ENCODE measurements at regions not wholly inside any gene's neighbourhood (a gene's known extent, or its start where the extent isn't known, plus 50 kb on each side); places are given as distances from the start of the nearest gene placed in this dataset.
A peak's percentile ranks its signal among the peaks of the same experiment; 100 is the strongest.

DNA sequence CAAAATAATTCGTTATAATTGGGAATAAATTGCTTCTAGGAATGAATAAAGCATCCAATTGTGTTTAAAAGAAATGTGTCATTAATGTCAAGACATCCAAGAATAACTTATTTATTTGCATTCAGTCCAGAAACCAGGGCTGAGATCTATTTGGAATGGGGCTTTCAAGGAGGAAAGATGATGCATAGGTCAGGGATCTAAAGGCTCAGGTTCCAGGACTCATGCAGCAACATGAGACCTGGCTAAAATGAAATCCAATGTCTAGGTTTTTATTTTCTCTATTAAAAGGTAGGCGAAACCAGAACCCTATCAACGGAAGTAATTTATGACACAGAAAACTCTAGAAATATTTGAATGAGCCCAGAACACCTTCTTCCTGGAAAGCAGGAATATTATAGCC, 376.8 kb downstream of the SEC16B start:
- CTCF ChIA-PET: no interaction called here
- no peak overlapping the region for H3K4me3 ChIP-seq (ENCODE audit: low read depth, low read length)
- no peaks in the 10 kb centered on the region for H3K27me3 ChIP-seq (ENCODE audit: control insufficient read depth, insufficient read depth, low read length)
- POLR2A ChIA-PET: no interaction called here
- no peaks in the 10 kb centered on the region for H3K36me3 ChIP-seq (ENCODE audit: control insufficient read depth, insufficient read depth, low read length)
- TF ChIP-seq, protein P1, sequence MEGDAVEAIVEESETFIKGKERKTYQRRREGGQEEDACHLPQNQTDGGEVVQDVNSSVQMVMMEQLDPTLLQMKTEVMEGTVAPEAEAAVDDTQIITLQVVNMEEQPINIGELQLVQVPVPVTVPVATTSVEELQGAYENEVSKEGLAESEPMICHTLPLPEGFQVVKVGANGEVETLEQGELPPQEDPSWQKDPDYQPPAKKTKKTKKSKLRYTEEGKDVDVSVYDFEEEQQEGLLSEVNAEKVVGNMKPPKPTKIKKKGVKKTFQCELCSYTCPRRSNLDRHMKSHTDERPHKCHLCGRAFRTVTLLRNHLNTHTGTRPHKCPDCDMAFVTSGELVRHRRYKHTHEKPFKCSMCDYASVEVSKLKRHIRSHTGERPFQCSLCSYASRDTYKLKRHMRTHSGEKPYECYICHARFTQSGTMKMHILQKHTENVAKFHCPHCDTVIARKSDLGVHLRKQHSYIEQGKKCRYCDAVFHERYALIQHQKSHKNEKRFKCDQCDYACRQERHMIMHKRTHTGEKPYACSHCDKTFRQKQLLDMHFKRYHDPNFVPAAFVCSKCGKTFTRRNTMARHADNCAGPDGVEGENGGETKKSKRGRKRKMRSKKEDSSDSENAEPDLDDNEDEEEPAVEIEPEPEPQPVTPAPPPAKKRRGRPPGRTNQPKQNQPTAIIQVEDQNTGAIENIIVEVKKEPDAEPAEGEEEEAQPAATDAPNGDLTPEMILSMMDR (IDR thresholded peaks at IDR 0.05; ENCODE audit: insufficient read depth, low read depth, low read length): no peak
- no peak for DNase-seq (ENCODE audit: low read depth)

DNA sequence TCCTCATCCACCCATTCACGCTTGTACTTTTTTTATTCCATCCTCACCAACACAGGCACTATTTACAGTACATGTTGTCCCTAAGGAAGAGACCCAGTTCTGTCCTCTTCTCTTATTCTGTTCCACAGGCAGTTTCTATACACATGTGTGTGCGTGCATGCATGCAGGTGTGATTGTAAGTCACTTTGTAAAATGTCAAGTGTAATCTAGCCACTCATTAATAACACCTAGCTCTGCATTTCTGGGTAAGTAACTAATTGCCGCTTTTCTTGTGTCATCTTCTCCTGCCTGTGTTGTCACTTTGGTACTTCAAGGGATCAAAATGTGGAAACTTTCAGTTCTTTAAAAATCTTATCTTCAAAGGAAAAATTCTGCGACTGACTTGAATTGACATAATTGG, 377.2 kb downstream of the SEC16B start:
- ChIA-PET CTCF (no interaction called here), POLR2A (no interaction called here)
- H3K4me3 ChIP-seq (ENCODE audit: low read depth, low read length): no peak overlapping the region
- DNase-seq (ENCODE audit: low read depth): no peak
- no peaks in the 10 kb centered on the region for H3K27me3 ChIP-seq (ENCODE audit: control insufficient read depth, insufficient read depth, low read length)
- TF ChIP-seq, protein P1 (IDR thresholded peaks at IDR 0.05; ENCODE audit: insufficient read depth, low read depth, low read length): no peak
- H3K36me3 ChIP-seq (ENCODE audit: control insufficient read depth, insufficient read depth, low read length): no peaks in the 10 kb centered on the region

DNA sequence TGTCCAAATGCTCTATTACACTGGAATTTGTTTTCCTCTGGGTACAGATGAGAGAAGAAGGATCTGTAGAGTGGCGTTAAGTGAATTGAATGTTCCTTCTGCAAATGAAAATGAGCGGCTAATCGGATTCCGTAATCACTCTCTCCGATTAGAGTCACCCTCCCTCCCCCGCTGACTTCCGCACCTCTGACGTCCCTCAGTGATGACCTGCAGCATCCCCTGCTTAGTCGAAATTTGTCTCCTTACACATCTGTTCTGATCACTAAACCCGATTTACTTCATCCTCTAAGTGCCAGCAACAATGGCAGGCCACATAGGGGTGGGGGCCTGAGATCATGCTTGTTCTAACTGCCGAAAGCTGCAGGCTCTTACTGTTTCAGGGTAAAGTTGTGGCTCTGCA, 378.7 kb downstream of the SEC16B start:
- Histone ChIP-seq H3K27me3 (ENCODE audit: control insufficient read depth, insufficient read depth, low read length) (no peaks in the 10 kb centered on the region), H3K4me3 (ENCODE audit: low read depth, low read length) (no peak overlapping the region), H3K36me3 (ENCODE audit: control insufficient read depth, insufficient read depth, low read length) (no peaks in the 10 kb centered on the region)
- no peak for DNase-seq (ENCODE audit: low read depth)
- TF ChIP-seq, protein P1 (IDR thresholded peaks at IDR 0.05; ENCODE audit: insufficient read depth, low read depth, low read length): no peak
- CTCF ChIA-PET: no interaction called here
- POLR2A ChIA-PET: no interaction called here

DNA sequence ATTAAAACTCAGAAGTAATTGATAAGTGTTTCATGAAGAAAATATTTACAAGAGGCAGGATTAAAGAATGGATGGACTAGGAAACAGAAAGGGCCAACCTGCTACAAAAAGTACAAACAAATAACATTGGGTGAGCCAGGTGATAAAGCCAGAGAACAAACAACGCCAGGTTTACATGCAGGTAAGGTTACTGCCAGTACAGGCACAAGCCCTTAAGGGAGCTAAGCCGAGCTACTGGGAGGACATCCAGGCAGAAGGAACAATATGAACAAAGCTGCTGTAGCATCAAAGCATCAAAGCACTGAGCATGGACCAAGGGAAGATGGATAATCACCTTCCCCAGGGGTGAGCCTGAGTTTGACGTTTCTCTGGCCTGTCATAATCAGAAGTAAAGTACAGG, 380.7 kb downstream of the SEC16B start:
- Histone ChIP-seq H3K27me3 (ENCODE audit: control insufficient read depth, insufficient read depth, low read length) (no peaks in the 10 kb centered on the region), H3K4me3 (ENCODE audit: low read depth, low read length) (no peak overlapping the region), H3K36me3 (ENCODE audit: control insufficient read depth, insufficient read depth, low read length) (no peaks in the 10 kb centered on the region)
- DNase-seq (ENCODE audit: low read depth): no peak
- TF ChIP-seq, protein P1 (IDR thresholded peaks at IDR 0.05; ENCODE audit: insufficient read depth, low read depth, low read length): no peak
- CTCF ChIA-PET: no interaction called here
- POLR2A ChIA-PET: no interaction called here

DNA sequence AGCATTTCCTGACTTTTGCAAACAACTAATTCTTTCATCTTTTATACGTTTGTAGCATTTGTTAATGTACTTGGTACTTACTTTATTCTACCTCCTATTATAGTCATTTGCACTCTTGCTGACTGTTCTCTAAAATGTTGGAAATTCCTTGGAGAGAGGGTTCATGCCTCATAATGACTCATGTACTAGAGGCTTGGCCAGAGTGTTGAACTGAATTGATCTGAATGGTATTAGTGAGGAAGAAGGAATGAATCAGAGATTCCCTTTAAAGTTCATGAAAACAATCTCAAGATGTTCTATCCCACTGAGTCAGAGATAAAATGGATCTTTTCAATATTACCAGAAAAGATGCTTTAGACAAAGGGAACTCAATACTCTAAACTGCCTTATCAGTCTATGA, 383.4 kb downstream of the SEC16B start:
- TF ChIP-seq, protein P1 (IDR thresholded peaks at IDR 0.05; ENCODE audit: insufficient read depth, low read depth, low read length): no peak
- POLR2A ChIA-PET: no interaction called here
- no peak overlapping the region for H3K4me3 ChIP-seq (ENCODE audit: low read depth, low read length)

More for the DNA sequence above, 383.4 kb downstream of the SEC16B start:
- CTCF ChIA-PET: no interaction called here
- peak; percentile 36 for DNase-seq (ENCODE audit: low read depth)
- no peaks in the 10 kb centered on the region for H3K36me3 ChIP-seq (ENCODE audit: control insufficient read depth, insufficient read depth, low read length)
- no peaks in the 10 kb centered on the region for H3K27me3 ChIP-seq (ENCODE audit: control insufficient read depth, insufficient read depth, low read length)
